G401.6 (cell line): ENCODE measurements at regions not wholly inside any gene's neighbourhood (a gene's known extent, or its start where the extent isn't known, plus 50 kb on each side); places are given as distances from the start of the nearest gene placed in this dataset.
"Not testable (repeated sequence)": the region's sequence is repeated elsewhere in the genome, so short reads cannot be mapped to it uniquely, and the experiment has no call there.

Experiments used
- FAIRE-seq: peaks from 2 replicates; lab custom pipeline; 2012; peaks lifted over from hg19 to GRCh38; lab: Jason Lieb, UNC

GRCh38 chr18:34942276-34942675 lies 98.9 kb upstream of the MAPRE2 start:
- FAIRE-seq, result no peak

- peak; percentile 80 for FAIRE-seq
Observed at GRCh38 chr18:34942975-34943374, 98.2 kb upstream of the MAPRE2 start.

GRCh38 chr18:34943587-34943986 lies 97.6 kb upstream of the MAPRE2 start:
- FAIRE-seq, result no peak

- FAIRE-seq, result no peak
Observed at GRCh38 chr18:34947711-34948125, 93.5 kb upstream of the MAPRE2 start.

- FAIRE-seq, result no peak
Observed at GRCh38 chr18:34951625-34952379, 89.4 kb upstream of the MAPRE2 start.

- FAIRE-seq, result no peak
Observed at GRCh38 chr18:34953212-34953611, 88.0 kb upstream of the MAPRE2 start.

- FAIRE-seq, result not testable (repeated sequence)
Observed at GRCh38 chr18:34955494-34955893, 85.7 kb upstream of the MAPRE2 start.

- peak; percentile 50 for FAIRE-seq
Observed at GRCh38 chr18:34956663-34957062, 84.5 kb upstream of the MAPRE2 start.

GRCh38 chr18:34957119-34957863 lies 83.9 kb upstream of the MAPRE2 start:
- FAIRE-seq, result peak; percentile 3

GRCh38 chr18:34957864-34958259 lies 83.4 kb upstream of the MAPRE2 start:
- FAIRE-seq, result no peak

- FAIRE-seq, result no peak
Observed at GRCh38 chr18:34959211-34959829, 81.9 kb upstream of the MAPRE2 start.

GRCh38 chr18:34959989-34960388 lies 81.2 kb upstream of the MAPRE2 start:
- no peak for FAIRE-seq

- FAIRE-seq, result no peak
Observed at GRCh38 chr18:34965108-34965507, 76.1 kb upstream of the MAPRE2 start.

GRCh38 chr18:34965566-34965965 lies 75.6 kb upstream of the MAPRE2 start:
- no peak for FAIRE-seq

GRCh38 chr18:34970106-34970505 lies 71.1 kb upstream of the MAPRE2 start:
- no peak for FAIRE-seq

- no peak for FAIRE-seq
Observed at GRCh38 chr18:34971313-34971712, 69.9 kb upstream of the MAPRE2 start.

- FAIRE-seq, result no peak
Observed at GRCh38 chr18:34972765-34973414, 68.3 kb upstream of the MAPRE2 start.

- no peak for FAIRE-seq
Observed at GRCh38 chr18:34976123-34976522, 65.1 kb upstream of the MAPRE2 start.

GRCh38 chr18:34976534-34976898 lies 64.7 kb upstream of the MAPRE2 start:
- FAIRE-seq, result no peak

- no peak for FAIRE-seq
Observed at GRCh38 chr18:34976899-34977837, 64.0 kb upstream of the MAPRE2 start.

GRCh38 chr18:34977838-34978532 lies 63.2 kb upstream of the MAPRE2 start:
- FAIRE-seq, result peak; percentile 21
